ENCODE measurements at regions not wholly inside any gene's neighbourhood (a gene's known extent, or its start where the extent isn't known, plus 50 kb on each side); places are given as distances from the start of the nearest gene placed in this dataset.

GRCh38 chr4:185071236-185071811 is 53.0 kb downstream of the HELT start:
- ChIA-PET CTCF (interaction anchor here (0.9 to 1.2 kb wide), 2 partner anchors 25 to 63 kb away, joined by 3 to 4 read pairs; no protein-coding TSS in a partner anchor), POLR2A (no interaction called here)
- intact Hi-C loops (cut with micrococcal nuclease): no loop called here
- Mint-ChIP-seq H3K36me3 (no peaks in the 10 kb centered on the region), H3K4me1 (ENCODE audit: low read depth) (no peaks in the 10 kb centered on the region), H3K27ac (no peak overlapping the region), H3K4me3 (no peak overlapping the region), H3K9me3 (no peaks in the 10 kb centered on the region), H3K27me3 (peaks cover 8% of the 10 kb centered on the region)
- DNase-seq: no peak

DNA sequence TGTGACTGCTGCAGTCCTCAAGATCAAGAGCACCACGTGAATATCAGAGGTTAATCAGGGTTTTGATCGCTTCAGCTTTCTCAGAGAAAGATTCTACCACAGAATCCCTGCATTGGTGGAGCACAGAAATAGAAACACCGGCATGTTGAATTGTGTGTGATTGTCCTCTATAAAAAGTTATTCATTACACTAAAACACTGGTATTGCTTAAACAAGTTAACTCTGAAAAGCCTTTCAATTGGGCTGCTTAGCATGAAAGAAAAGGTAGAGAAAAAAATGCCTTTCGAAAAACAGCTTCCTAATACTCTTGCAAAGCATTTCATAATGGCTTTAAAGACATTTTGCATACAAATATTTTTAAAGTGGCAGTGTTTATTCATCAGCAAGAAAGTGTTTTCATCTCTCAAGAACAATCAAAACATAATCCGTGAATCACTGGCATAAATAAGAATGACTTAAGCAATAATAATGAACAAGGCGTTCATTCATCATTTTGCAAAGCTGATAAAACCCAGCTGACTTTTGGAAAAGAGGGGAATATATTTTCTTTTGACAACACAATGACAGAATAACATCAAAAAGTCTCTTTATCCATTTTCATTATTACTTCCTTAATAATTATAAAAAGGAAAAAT is 61.1 kb downstream of the HELT start:
- ChIA-PET CTCF (no interaction called here), POLR2A (no interaction called here)
- H3K27ac Mint-ChIP-seq: no peak overlapping the region
- H3K4me1 Mint-ChIP-seq (ENCODE audit: low read depth): no peaks in the 10 kb centered on the region
- H3K9me3 Mint-ChIP-seq: no peaks in the 10 kb centered on the region
- no peak overlapping the region for H3K4me3 Mint-ChIP-seq
- no peaks in the 10 kb centered on the region for H3K36me3 Mint-ChIP-seq
- intact Hi-C loops (cut with micrococcal nuclease): no loop called here
- DNase-seq: no peak
- peaks cover 12% of the 10 kb centered on the region for H3K27me3 Mint-ChIP-seq

DNA sequence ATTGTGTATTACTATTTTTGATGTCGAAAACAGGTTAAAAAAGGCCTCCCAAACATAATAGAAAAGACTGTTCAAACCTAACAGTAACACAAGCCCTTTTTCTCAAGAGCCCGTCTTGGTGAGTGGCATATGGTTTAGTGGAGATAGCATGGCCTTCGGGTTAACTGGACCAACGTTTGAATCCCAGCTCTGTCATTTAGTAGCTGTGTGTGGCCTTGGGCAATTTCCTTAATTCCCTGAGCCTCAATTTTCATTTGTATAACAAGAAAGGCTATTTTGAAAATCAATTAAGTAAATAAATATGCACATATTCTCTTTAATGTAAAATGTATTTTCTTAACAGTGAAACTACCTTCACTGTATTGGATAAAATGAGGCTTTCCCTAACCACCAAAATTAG is 62.3 kb downstream of the HELT start:
- no peaks in the 10 kb centered on the region for H3K36me3 Mint-ChIP-seq
- no peaks in the 10 kb centered on the region for H3K4me1 Mint-ChIP-seq (ENCODE audit: low read depth)
- no peak overlapping the region for H3K27ac Mint-ChIP-seq
- peaks cover 8% of the 10 kb centered on the region for H3K27me3 Mint-ChIP-seq
- intact Hi-C loops (cut with micrococcal nuclease): no loop called here
- H3K9me3 Mint-ChIP-seq: no peaks in the 10 kb centered on the region
- ChIA-PET CTCF (no interaction called here), POLR2A (no interaction called here)
- H3K4me3 Mint-ChIP-seq: no peak overlapping the region
- DNase-seq: no peak

- Mint-ChIP-seq H3K4me3 (no peak overlapping the region), H3K27ac (no peak overlapping the region), H3K4me1 (ENCODE audit: low read depth) (no peaks in the 10 kb centered on the region), H3K27me3 (peaks cover 6% of the 10 kb centered on the region), H3K36me3 (no peaks in the 10 kb centered on the region), H3K9me3 (no peaks in the 10 kb centered on the region)
- DNase-seq: no peak
- ChIA-PET POLR2A (no interaction called here), CTCF (interaction anchor here (1.0 kb wide), 1 partner anchor 14 kb away, joined by 4 read pairs; no protein-coding TSS in a partner anchor)
- intact Hi-C loops (cut with micrococcal nuclease): no loop called here
Observed at GRCh38 chr4:185082561-185082960, 60.5 kb upstream of the SLC25A4 start.

GRCh38 chr4:185086053-185086452 is 57.0 kb upstream of the SLC25A4 start:
- Mint-ChIP-seq H3K4me3 (no peak overlapping the region), H3K36me3 (no peaks in the 10 kb centered on the region), H3K27ac (no peak overlapping the region), H3K27me3 (peaks cover 12% of the 10 kb centered on the region), H3K4me1 (ENCODE audit: low read depth) (no peaks in the 10 kb centered on the region), H3K9me3 (no peaks in the 10 kb centered on the region)
- CTCF ChIA-PET: interaction anchor here (1.6 kb wide), 1 partner anchor 9 kb away, joined by 7 read pairs; no protein-coding TSS in a partner anchor
- POLR2A ChIA-PET: interaction anchor here (0.7 kb wide), 1 partner anchor 40 kb away, joined by 4 read pairs; no protein-coding TSS in a partner anchor
- intact Hi-C loops (cut with micrococcal nuclease): no loop called here
- no peak for DNase-seq

- ChIA-PET POLR2A (no interaction called here), CTCF (no interaction called here)
- no peaks in the 10 kb centered on the region for H3K9me3 Mint-ChIP-seq
- no peak for DNase-seq
- H3K4me3 Mint-ChIP-seq: no peak overlapping the region
- H3K4me1 Mint-ChIP-seq (ENCODE audit: low read depth): no peaks in the 10 kb centered on the region
- no peaks in the 10 kb centered on the region for H3K36me3 Mint-ChIP-seq
- intact Hi-C loops (cut with micrococcal nuclease): no loop called here
- H3K27me3 Mint-ChIP-seq: peaks cover 15% of the 10 kb centered on the region
- H3K27ac Mint-ChIP-seq: no peak overlapping the region
Observed at GRCh38 chr4:185088899-185089298, 54.2 kb upstream of the SLC25A4 start.

DNA sequence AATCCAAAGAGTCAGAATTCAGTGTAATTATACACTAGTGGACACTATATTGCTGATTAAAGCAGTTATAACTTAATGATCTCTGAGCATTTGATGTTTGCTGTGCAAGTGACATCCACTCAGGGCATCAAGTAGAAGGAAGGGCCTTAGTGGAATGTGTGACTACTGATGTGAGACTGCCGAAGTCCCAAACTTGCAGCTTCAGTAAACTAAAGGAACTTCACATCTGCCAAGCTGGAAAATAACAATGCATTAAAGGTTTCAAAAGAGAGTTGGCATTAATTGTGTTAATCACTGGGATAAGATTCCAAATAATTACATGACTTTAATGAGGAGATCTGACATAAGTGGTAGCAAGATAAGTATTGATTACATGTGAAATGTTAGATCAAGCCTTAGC is 52.5 kb upstream of the SLC25A4 start:
- DNase-seq: no peak
- Mint-ChIP-seq H3K27ac (no peak overlapping the region), H3K36me3 (no peaks in the 10 kb centered on the region), H3K4me3 (no peak overlapping the region), H3K27me3 (peaks cover 15% of the 10 kb centered on the region), H3K9me3 (no peaks in the 10 kb centered on the region), H3K4me1 (ENCODE audit: low read depth) (no peaks in the 10 kb centered on the region)
- intact Hi-C loops (cut with micrococcal nuclease): loop anchor here (10.0 kb wide), 1 partner anchor 346 kb away; no protein-coding TSS in a partner anchor
- POLR2A ChIA-PET: no interaction called here
- CTCF ChIA-PET: interaction anchor here (2.1 kb wide), 1 partner anchor 51 kb away, joined by 7 read pairs; no protein-coding TSS in a partner anchor

DNA sequence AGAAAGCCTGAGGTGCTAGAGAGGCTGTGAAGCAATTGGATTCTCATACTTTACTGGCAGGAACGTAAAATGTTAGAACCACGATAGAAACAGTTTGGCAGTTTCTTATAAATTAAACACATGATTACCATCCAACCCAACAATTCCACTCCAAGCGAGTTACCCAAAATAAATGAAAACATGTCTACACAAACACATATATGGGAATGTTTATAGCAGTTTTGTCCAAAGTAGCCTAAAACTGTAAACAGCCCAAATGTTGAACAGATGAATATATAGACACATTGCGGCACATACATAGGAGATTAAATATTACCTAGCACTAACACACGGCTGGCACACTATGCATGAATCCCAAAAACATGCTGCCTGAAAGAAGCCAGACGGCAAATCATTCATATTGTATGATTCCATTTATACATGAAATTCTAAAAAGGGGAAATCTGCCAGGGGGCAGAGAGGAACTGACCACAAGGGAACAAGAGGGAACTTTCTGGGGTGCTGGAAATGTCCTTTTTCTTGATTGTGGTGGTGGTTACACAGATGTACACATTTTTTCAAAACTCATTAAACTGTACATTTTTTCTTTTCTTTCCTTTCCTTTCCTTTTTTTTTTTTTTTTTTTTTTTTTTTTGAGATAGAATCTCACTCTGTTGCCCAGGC is 50.4 kb upstream of the SLC25A4 start:
- H3K27ac Mint-ChIP-seq: no peak overlapping the region
- no peaks in the 10 kb centered on the region for H3K36me3 Mint-ChIP-seq
- no peaks in the 10 kb centered on the region for H3K4me1 Mint-ChIP-seq (ENCODE audit: low read depth)
- intact Hi-C loops (cut with micrococcal nuclease): loop anchor here (10.0 kb wide), 1 partner anchor 348 kb away; no protein-coding TSS in a partner anchor
- ChIA-PET POLR2A (no interaction called here), CTCF (interaction anchor here (1.7 to 2.1 kb wide), 2 partner anchors 53 to 87 kb away, joined by 5 to 7 read pairs; no protein-coding TSS in a partner anchor)
- no peaks in the 10 kb centered on the region for H3K9me3 Mint-ChIP-seq
- DNase-seq: no peak
- peaks cover 15% of the 10 kb centered on the region for H3K27me3 Mint-ChIP-seq
- no peak overlapping the region for H3K4me3 Mint-ChIP-seq

All from activated CD4-positive, alpha-beta memory T cell treated with anti-CD3 and anti-CD28 coated beads for 36 hours (primary cell).